ENCODE measurements at regions not wholly inside any gene's neighbourhood (a gene's known extent, or its start where the extent isn't known, plus 50 kb on each side); places are given as distances from the start of the nearest gene placed in this dataset.
"Not testable (repeated sequence)": the region's sequence is repeated elsewhere in the genome, so short reads cannot be mapped to it uniquely, and the experiment has no call there.

- Histone ChIP-seq H3K36me3 (no peaks in the 10 kb centered on the region), H3K27me3 (ENCODE audit: insufficient read depth, low read depth, severe bottlenecking) (peaks cover 61% of the 10 kb centered on the region), H3K9me3 (ENCODE audit: severe bottlenecking) (no peaks in the 10 kb centered on the region), H3K4me3 (ENCODE audit: low read depth, low read length) (no peak overlapping the region), H3K27ac (no peak overlapping the region)
- DNase-seq = no peak
- no peak for TF ChIP-seq CTCF (IDR thresholded peaks at IDR 0.05; ENCODE audit: low read depth, low read length)
Observed at GRCh38 chr2:2586931-2587330, 255.9 kb upstream of the MYT1L start.

GRCh38 chr2:2586068-2586776 lies 255.1 kb upstream of the MYT1L start:
- no peaks in the 10 kb centered on the region for H3K36me3 ChIP-seq
- peaks cover 65% of the 10 kb centered on the region for H3K27me3 ChIP-seq (ENCODE audit: insufficient read depth, low read depth, severe bottlenecking)
- no peak overlapping the region for H3K27ac ChIP-seq
- H3K9me3 ChIP-seq (ENCODE audit: severe bottlenecking) = no peaks in the 10 kb centered on the region
- no peak overlapping the region for H3K4me3 ChIP-seq (ENCODE audit: low read depth, low read length)
- TF ChIP-seq CTCF (IDR thresholded peaks at IDR 0.05; ENCODE audit: low read depth, low read length) = peak; percentile 42; the same call in 1 of the 2 replicates
- peak; percentile 53 for DNase-seq

- Histone ChIP-seq H3K4me3 (ENCODE audit: low read depth, low read length) (no peak overlapping the region), H3K9me3 (ENCODE audit: severe bottlenecking) (no peaks in the 10 kb centered on the region), H3K27me3 (ENCODE audit: insufficient read depth, low read depth, severe bottlenecking) (peaks cover 53% of the 10 kb centered on the region), H3K27ac (no peak overlapping the region), H3K36me3 (no peaks in the 10 kb centered on the region)
- DNase-seq = no peak
- no peak for TF ChIP-seq CTCF (IDR thresholded peaks at IDR 0.05; ENCODE audit: low read depth, low read length)
Observed at GRCh38 chr2:2582998-2583545, 252.0 kb upstream of the MYT1L start.

GRCh38 chr2:2581331-2582159 lies 250.5 kb upstream of the MYT1L start:
- DNase-seq = no peak
- TF ChIP-seq CTCF (IDR thresholded peaks at IDR 0.05; ENCODE audit: low read depth, low read length) = no peak
- Histone ChIP-seq H3K9me3 (ENCODE audit: severe bottlenecking) (no peaks in the 10 kb centered on the region), H3K36me3 (no peaks in the 10 kb centered on the region), H3K27ac (no peak overlapping the region), H3K4me3 (ENCODE audit: low read depth, low read length) (no peak overlapping the region), H3K27me3 (ENCODE audit: insufficient read depth, low read depth, severe bottlenecking) (peaks cover 53% of the 10 kb centered on the region)

- H3K36me3 ChIP-seq; DNase-seq; H3K27ac ChIP-seq; H3K9me3 ChIP-seq (ENCODE audit: severe bottlenecking); H3K4me3 ChIP-seq (ENCODE audit: low read depth, low read length): not testable (repeated sequence)
- H3K27me3 ChIP-seq (ENCODE audit: insufficient read depth, low read depth, severe bottlenecking) = peaks cover 46% of the 10 kb centered on the region
Observed at GRCh38 chr2:2580841-2581240, 249.8 kb upstream of the MYT1L start.

GRCh38 chr2:2580341-2580740 lies 249.3 kb upstream of the MYT1L start:
- no peak for DNase-seq

More at GRCh38 chr2:2580341-2580740, 249.3 kb upstream of the MYT1L start:
- TF ChIP-seq CTCF (IDR thresholded peaks at IDR 0.05; ENCODE audit: low read depth, low read length) = no peak
- H3K27me3 ChIP-seq (ENCODE audit: insufficient read depth, low read depth, severe bottlenecking) = peaks cover 41% of the 10 kb centered on the region
- no peak overlapping the region for H3K27ac ChIP-seq
- H3K4me3 ChIP-seq (ENCODE audit: low read depth, low read length) = no peak overlapping the region
- H3K9me3 ChIP-seq (ENCODE audit: severe bottlenecking) = no peaks in the 10 kb centered on the region
- H3K36me3 ChIP-seq = no peaks in the 10 kb centered on the region

Measured in WERI-Rb-1 (cell line).